ENCODE measurements at regions not wholly inside any gene's neighbourhood (a gene's known extent, or its start where the extent isn't known, plus 50 kb on each side); places are given as distances from the start of the nearest gene placed in this dataset.

- TF ChIP-seq CTCF (IDR thresholded peaks at IDR 0.05): no peak
- no peak for TF ChIP-seq POLR2A (IDR thresholded peaks at IDR 0.05)
Observed at GRCh38 chr13:61151062-61151461, 264.6 kb downstream of the PCDH20 start.
